ENCODE measurements at regions not wholly inside any gene's neighbourhood (a gene's known extent, or its start where the extent isn't known, plus 50 kb on each side); places are given as distances from the start of the nearest gene placed in this dataset.

DNA sequence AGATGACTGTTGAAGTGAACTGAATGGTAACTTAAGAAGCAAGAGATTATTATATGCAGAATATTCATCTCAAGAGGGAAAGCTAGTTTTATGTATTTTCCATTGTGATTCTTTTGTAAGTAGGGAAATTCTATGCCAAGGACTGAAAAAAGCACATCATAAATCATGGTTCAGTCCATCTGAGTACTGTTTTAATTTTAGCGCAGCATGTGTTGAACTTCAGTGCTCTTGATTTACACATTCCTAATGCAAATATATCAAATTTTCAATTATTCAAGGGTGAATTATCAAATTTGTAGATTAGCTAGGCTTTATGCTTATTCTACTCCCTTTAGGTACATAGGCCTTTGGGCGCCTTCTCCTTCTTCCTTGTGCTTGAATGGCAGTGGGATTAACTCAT lies 50.3 kb upstream of the TCF12 start:
- Mint-ChIP-seq H3K27me3 (ENCODE audit: low read depth) (no peaks in the 10 kb centered on the region), H3K4me1 (ENCODE audit: low read depth) (no peaks in the 10 kb centered on the region), H3K4me3 (no peak overlapping the region), H3K36me3 (ENCODE audit: low read depth) (no peaks in the 10 kb centered on the region), H3K27ac (no peak overlapping the region), H3K9me3 (ENCODE audit: insufficient read depth) (no peaks in the 10 kb centered on the region)
- POLR2A ChIA-PET: no interaction called here
- DNase-seq (no peak), ATAC-seq (no peak)
- CTCF ChIA-PET: interaction anchor here (0.9 to 3.9 kb wide), 4 partner anchors 11 to 377 kb away, joined by 3 to 23 read pairs (median 14); no protein-coding TSS in a partner anchor

DNA sequence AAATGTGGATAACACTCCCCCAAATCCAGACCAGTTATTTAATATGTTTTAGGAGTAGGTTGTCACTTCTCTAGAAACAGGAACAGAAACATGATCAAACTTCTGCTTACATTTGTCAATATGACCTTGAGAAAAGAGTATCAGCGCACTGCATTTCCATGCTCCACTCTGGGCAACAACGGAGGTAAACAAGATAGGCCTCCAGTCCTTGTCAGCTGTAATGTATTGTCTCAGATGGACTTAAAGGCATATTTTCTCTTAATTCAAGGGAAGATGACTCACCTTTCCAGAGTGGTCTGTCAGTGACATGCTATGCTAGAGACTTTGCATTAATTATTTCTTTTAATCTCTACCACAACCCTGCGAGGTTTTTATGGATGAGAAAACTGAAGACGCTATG lies 51.6 kb upstream of the TCF12 start:
- no peaks in the 10 kb centered on the region for H3K36me3 Mint-ChIP-seq (ENCODE audit: low read depth)
- ChIA-PET POLR2A (no interaction called here), CTCF (interaction anchor here (3.9 kb wide), 1 partner anchor 376 kb away, joined by 23 read pairs; no protein-coding TSS in a partner anchor)
- no peaks in the 10 kb centered on the region for H3K27me3 Mint-ChIP-seq (ENCODE audit: low read depth)
- DNase-seq (no peak), ATAC-seq (no peak)
- no peak overlapping the region for H3K27ac Mint-ChIP-seq
- H3K9me3 Mint-ChIP-seq (ENCODE audit: insufficient read depth): no peaks in the 10 kb centered on the region
- H3K4me1 Mint-ChIP-seq (ENCODE audit: low read depth): no peaks in the 10 kb centered on the region
- H3K4me3 Mint-ChIP-seq: no peak overlapping the region

DNA sequence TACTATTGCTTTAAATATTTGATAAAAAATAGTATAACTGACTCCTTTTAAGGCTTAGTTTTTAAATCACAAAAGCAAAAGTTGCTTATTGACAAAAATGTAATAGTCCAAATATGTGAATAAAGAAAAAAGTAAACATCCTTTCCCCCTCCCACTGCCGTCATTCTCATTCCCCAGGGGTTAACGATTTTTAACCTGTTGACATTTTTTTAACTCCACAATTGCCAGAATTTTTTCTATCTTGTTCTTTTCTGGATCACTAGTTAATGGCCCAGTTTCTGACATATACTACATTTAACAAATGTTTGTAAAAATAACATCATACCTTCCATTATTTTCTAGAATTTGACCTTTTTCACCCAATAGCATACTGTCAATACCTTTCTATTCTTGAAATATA lies 60.6 kb upstream of the TCF12 start:
- ATAC-seq (no peak), DNase-seq (no peak)
- no peak overlapping the region for H3K4me3 Mint-ChIP-seq
- H3K4me1 Mint-ChIP-seq (ENCODE audit: low read depth): no peaks in the 10 kb centered on the region
- no peak overlapping the region for H3K27ac Mint-ChIP-seq
- ChIA-PET POLR2A (no interaction called here), CTCF (no interaction called here)
- no peaks in the 10 kb centered on the region for H3K36me3 Mint-ChIP-seq (ENCODE audit: low read depth)
- peaks cover 8% of the 10 kb centered on the region for H3K27me3 Mint-ChIP-seq (ENCODE audit: low read depth)
- H3K9me3 Mint-ChIP-seq (ENCODE audit: insufficient read depth): no peaks in the 10 kb centered on the region

GRCh38 chr15:56856934-56857333 lies 61.5 kb upstream of the TCF12 start:
- no peak for ATAC-seq
- POLR2A ChIA-PET: no interaction called here
- Mint-ChIP-seq H3K36me3 (ENCODE audit: low read depth) (no peaks in the 10 kb centered on the region), H3K9me3 (ENCODE audit: insufficient read depth) (no peaks in the 10 kb centered on the region), H3K27ac (no peak overlapping the region), H3K4me1 (ENCODE audit: low read depth) (no peaks in the 10 kb centered on the region), H3K27me3 (ENCODE audit: low read depth) (peaks cover 10% of the 10 kb centered on the region), H3K4me3 (no peak overlapping the region)
- CTCF ChIA-PET: interaction anchor here (1.2 to 1.5 kb wide), 2 partner anchors 13 to 366 kb away, joined by 3 read pairs; no protein-coding TSS in a partner anchor
- no peak for DNase-seq

DNA sequence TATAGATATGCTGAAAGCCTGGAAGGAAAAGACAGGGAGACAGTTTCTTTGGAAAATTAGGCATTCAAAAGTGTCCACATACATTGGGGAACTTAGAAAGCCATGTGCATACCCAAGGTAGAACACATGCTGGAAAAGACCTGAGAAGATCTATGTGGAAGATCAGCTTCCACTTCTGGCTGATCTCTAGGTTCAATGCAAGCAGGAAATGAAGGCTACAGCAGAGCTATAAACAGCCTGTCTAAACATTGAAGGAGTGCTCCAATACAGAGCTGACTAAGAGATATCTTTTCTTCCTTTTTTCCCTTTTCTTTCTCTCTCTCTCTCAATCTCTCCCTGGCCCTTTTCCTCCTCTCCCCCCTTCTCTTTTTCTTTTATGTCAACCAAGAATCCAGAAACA lies 73.6 kb upstream of the TCF12 start:
- no peak for DNase-seq
- ChIA-PET CTCF (interaction anchor here (0.7 to 1.1 kb wide), 2 partner anchors 354 to 809 kb away, joined by 3 read pairs; no protein-coding TSS in a partner anchor), POLR2A (no interaction called here)
- Mint-ChIP-seq H3K9me3 (ENCODE audit: insufficient read depth) (no peaks in the 10 kb centered on the region), H3K27ac (no peak overlapping the region), H3K27me3 (ENCODE audit: low read depth) (no peaks in the 10 kb centered on the region), H3K36me3 (ENCODE audit: low read depth) (no peaks in the 10 kb centered on the region), H3K4me3 (no peak overlapping the region), H3K4me1 (ENCODE audit: low read depth) (no peaks in the 10 kb centered on the region)
- ATAC-seq: no peak

GRCh38 chr15:56844471-56844870 lies 74.0 kb upstream of the TCF12 start:
- Mint-ChIP-seq H3K36me3 (ENCODE audit: low read depth) (no peaks in the 10 kb centered on the region), H3K4me3 (no peak overlapping the region), H3K9me3 (ENCODE audit: insufficient read depth) (no peaks in the 10 kb centered on the region), H3K27ac (no peak overlapping the region), H3K4me1 (ENCODE audit: low read depth) (peaks cover 3% of the 10 kb centered on the region), H3K27me3 (ENCODE audit: low read depth) (no peaks in the 10 kb centered on the region)
- ChIA-PET POLR2A (no interaction called here), CTCF (interaction anchor here (1.8 kb wide), 1 partner anchor 12 kb away, joined by 3 read pairs; no protein-coding TSS in a partner anchor)
- DNase-seq: no peak
- ATAC-seq: no peak

DNA sequence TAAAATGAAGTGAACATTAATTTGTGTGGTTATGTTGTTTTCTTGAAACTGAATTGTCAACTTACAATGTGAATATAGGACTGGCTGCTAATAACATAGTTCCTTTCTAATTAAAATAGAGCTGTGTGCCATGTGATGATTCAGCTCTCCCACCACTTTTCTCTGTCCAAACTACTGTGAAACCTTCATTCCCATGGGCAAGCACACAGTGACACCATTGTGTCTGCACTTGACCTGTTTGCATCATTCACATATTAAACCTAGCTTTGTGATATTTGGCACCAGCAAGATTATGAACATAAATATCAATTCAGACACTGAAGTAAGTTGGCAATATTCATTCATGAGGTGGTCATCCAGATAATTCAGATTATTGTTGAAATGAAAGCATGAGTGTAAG lies 78.8 kb upstream of the TCF12 start:
- CTCF ChIA-PET: no interaction called here
- no peaks in the 10 kb centered on the region for H3K27me3 Mint-ChIP-seq (ENCODE audit: low read depth)

DNA sequence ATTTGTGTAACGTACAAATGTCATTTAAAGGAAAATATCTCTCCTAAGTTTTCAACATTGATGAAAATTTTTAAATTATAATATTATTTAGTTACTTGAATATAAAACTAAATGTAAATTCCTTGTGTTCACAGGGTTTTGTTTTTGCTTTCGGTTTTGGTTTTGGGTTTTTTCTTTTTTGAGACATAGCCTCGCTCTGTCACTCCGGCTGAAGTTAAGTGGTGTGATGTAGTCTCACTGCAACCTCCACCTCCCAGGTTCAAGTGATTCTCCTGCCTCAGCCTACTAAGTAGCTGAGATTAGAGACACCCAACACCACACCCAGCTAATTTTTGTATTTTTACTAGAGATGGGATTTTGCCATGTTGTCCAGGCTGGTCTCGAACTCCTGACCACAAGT lies 79.3 kb upstream of the TCF12 start:
- H3K4me3 Mint-ChIP-seq: no peak overlapping the region
- no peak overlapping the region for H3K27ac Mint-ChIP-seq
- no peaks in the 10 kb centered on the region for H3K36me3 Mint-ChIP-seq (ENCODE audit: low read depth)
- H3K4me1 Mint-ChIP-seq (ENCODE audit: low read depth): peaks cover 14% of the 10 kb centered on the region
- ATAC-seq (no peak), DNase-seq (no peak)
- no peaks in the 10 kb centered on the region for H3K9me3 Mint-ChIP-seq (ENCODE audit: insufficient read depth)
- no peaks in the 10 kb centered on the region for H3K27me3 Mint-ChIP-seq (ENCODE audit: low read depth)
- ChIA-PET CTCF (no interaction called here), POLR2A (no interaction called here)

More for the DNA sequence above, 78.8 kb upstream of the TCF12 start:
- ATAC-seq (no peak), DNase-seq (no peak)
- Mint-ChIP-seq H3K4me1 (ENCODE audit: low read depth) (peaks cover 14% of the 10 kb centered on the region), H3K36me3 (ENCODE audit: low read depth) (no peaks in the 10 kb centered on the region), H3K27ac (no peak overlapping the region), H3K4me3 (no peak overlapping the region), H3K9me3 (ENCODE audit: insufficient read depth) (no peaks in the 10 kb centered on the region)
- POLR2A ChIA-PET: no interaction called here

- Mint-ChIP-seq H3K9me3 (ENCODE audit: insufficient read depth) (no peaks in the 10 kb centered on the region), H3K27me3 (ENCODE audit: low read depth) (no peaks in the 10 kb centered on the region), H3K27ac (no peak overlapping the region), H3K4me1 (ENCODE audit: low read depth) (peaks cover 14% of the 10 kb centered on the region), H3K4me3 (no peak overlapping the region), H3K36me3 (ENCODE audit: low read depth) (no peaks in the 10 kb centered on the region)
- POLR2A ChIA-PET: no interaction called here
- DNase-seq (no peak), ATAC-seq (no peak)
- CTCF ChIA-PET: interaction anchor here (0.9 kb wide), 1 partner anchor 13 kb away, joined by 3 read pairs; no protein-coding TSS in a partner anchor
Observed at GRCh38 chr15:56838085-56838484, 80.4 kb upstream of the TCF12 start.

- ATAC-seq (no peak), DNase-seq (no peak)
- ChIA-PET CTCF (interaction anchor here (1.3 kb wide), 1 partner anchor 14 kb away, joined by 3 read pairs; no protein-coding TSS in a partner anchor), POLR2A (no interaction called here)
- H3K9me3 Mint-ChIP-seq (ENCODE audit: insufficient read depth): no peaks in the 10 kb centered on the region
- H3K36me3 Mint-ChIP-seq (ENCODE audit: low read depth): no peaks in the 10 kb centered on the region
- peaks cover 14% of the 10 kb centered on the region for H3K4me1 Mint-ChIP-seq (ENCODE audit: low read depth)
- H3K27ac Mint-ChIP-seq: no peak overlapping the region
- no peaks in the 10 kb centered on the region for H3K27me3 Mint-ChIP-seq (ENCODE audit: low read depth)
- H3K4me3 Mint-ChIP-seq: no peak overlapping the region
Observed at GRCh38 chr15:56837273-56837672, 81.2 kb upstream of the TCF12 start.

DNA sequence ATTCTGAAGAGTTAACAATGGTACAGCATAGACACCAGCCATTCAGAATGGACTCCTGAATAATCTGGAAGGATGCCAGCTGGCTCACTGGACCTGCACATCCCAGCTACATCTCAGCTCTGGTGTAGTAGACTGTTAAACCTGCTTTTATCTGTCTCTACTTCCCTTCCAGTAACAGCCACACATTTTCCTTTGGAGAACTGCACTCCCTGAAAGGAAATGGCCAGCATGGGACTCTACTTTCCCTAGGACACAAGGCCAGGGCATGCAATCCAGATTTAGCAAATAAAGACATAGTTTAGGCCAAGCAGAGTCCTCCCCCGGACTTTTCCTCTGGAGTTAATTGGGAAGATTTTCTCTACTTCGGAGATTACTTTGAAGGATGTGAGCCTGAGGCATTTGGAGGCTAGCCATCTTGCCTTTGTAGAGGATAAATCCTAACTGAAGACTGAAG lies 82.7 kb upstream of the TCF12 start:
- Mint-ChIP-seq H3K27ac (no peak overlapping the region), H3K9me3 (ENCODE audit: insufficient read depth) (no peaks in the 10 kb centered on the region), H3K36me3 (ENCODE audit: low read depth) (no peaks in the 10 kb centered on the region), H3K4me1 (ENCODE audit: low read depth) (peaks cover 14% of the 10 kb centered on the region), H3K4me3 (no peak overlapping the region), H3K27me3 (ENCODE audit: low read depth) (peaks cover 3% of the 10 kb centered on the region)
- POLR2A ChIA-PET: no interaction called here
- CTCF ChIA-PET: no interaction called here
- DNase-seq (no peak), ATAC-seq (no peak)

- CTCF ChIA-PET: no interaction called here
- ATAC-seq: no peak
- POLR2A ChIA-PET: no interaction called here
- Mint-ChIP-seq H3K9me3 (ENCODE audit: insufficient read depth) (no peaks in the 10 kb centered on the region), H3K27ac (no peak overlapping the region), H3K4me1 (ENCODE audit: low read depth) (no peaks in the 10 kb centered on the region), H3K4me3 (no peak overlapping the region), H3K36me3 (ENCODE audit: low read depth) (no peaks in the 10 kb centered on the region), H3K27me3 (ENCODE audit: low read depth) (peaks cover 4% of the 10 kb centered on the region)
- DNase-seq: no peak
Observed at GRCh38 chr15:56832125-56832524, 86.3 kb upstream of the TCF12 start.

DNA sequence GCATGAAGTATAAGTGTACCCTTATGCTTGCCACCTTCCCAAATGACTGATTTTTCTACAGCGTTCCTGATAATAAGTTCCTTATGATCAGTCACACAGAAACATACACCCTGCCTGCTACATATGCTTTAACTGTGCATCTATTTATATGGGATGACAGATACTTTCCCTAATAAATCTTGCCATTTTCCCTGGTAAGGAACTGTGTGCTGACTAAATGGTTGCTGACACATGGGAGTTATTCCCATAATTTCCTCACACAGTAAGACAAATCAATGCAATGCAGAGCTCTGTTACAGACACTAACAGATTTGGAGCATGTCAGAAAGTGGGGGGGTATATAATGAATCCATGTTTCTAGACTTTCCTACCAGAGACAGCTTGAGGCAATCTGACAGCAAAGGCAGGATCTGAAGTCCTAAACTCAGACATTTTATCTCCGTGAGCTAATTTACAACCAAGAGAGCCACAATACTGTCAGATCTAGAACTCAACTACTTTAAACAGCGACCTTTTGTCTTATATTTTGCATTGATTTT lies 86.9 kb upstream of the TCF12 start:
- ChIA-PET POLR2A (no interaction called here), CTCF (no interaction called here)
- Mint-ChIP-seq H3K4me3 (no peak overlapping the region), H3K4me1 (ENCODE audit: low read depth) (no peaks in the 10 kb centered on the region), H3K27ac (no peak overlapping the region), H3K36me3 (ENCODE audit: low read depth) (no peaks in the 10 kb centered on the region), H3K27me3 (ENCODE audit: low read depth) (peaks cover 4% of the 10 kb centered on the region), H3K9me3 (ENCODE audit: insufficient read depth) (no peaks in the 10 kb centered on the region)
- ATAC-seq: no peak
- no peak for DNase-seq

All from activated CD8-positive, alpha-beta T cell treated with anti-CD3 and anti-CD28 coated beads, Interleukin-2, amount 10 ng/mL, durations not matched to agents 7 days and 5 days (primary cell).